DND-41 (cell line): ENCODE measurements at regions not wholly inside any gene's neighbourhood (a gene's known extent, or its start where the extent isn't known, plus 50 kb on each side); places are given as distances from the start of the nearest gene placed in this dataset.

Experiments used
- CTCF ChIP-seq: IDR thresholded peaks from 2 replicates; pipeline ENCODE4 v1.5.1; 2012; ENCODE audit warnings: borderline replicate concordance, low read length, moderate library complexity, mild to moderate bottlenecking; ENCODE audit not compliant: poor library complexity, severe bottlenecking; ENCODE audit errors: extremely low read depth
- EZH2 ChIP-seq: IDR thresholded peaks from 3 replicates; pipeline ENCODE4 v1.6.1; 2012; ENCODE audit warnings: borderline replicate concordance, low read depth, mild to moderate bottlenecking, moderate library complexity, low read length, inconsistent platforms; ENCODE audit not compliant: severe bottlenecking

- TF ChIP-seq CTCF (no peak), EZH2 (no peak)
Measured at GRCh38 chr12:126976579-126976978, 1290.4 kb upstream of the TMEM132C start.
